AG04450 (cell line): ENCODE measurements at regions not wholly inside any gene's neighbourhood (a gene's known extent, or its start where the extent isn't known, plus 50 kb on each side); places are given as distances from the start of the nearest gene placed in this dataset.
A peak's percentile ranks its signal among the peaks of the same experiment; 100 is the strongest.

Source experiments
- CTCF ChIA-PET: fragments of 300-600, 350-600 bp; formaldehyde crosslinking; extraction: SDS; loops from one replicate; lab custom pipeline; 2022; ENCODE audit warnings: antibody characterized with exemption, inconsistent platforms; lab: Charles Lee
- POLR2A ChIA-PET: fragments of 350-600 bp; formaldehyde crosslinking; extraction: SDS; loops from one replicate; lab custom pipeline; 2021; ENCODE audit warnings: antibody characterized with exemption, inconsistent platforms; lab: Yijun Ruan, JAX
- DNase-seq: peaks from one replicate; pipeline ENCODE4 v3.0.0-alpha.2; 2011; ENCODE audit warnings: low read depth, low spot score
- H3K27ac ChIP-seq: one replicate; pipeline ENCODE4 v1.5.1; 2012; ENCODE audit warnings: low read depth, low read length, control low read depth
- H3K27me3 ChIP-seq: one replicate; pipeline ENCODE4 v1.6.0; 2012; ENCODE audit warnings: low read length; ENCODE audit not compliant: control insufficient read depth, insufficient read depth
- H3K4me3 ChIP-seq: 2 replicates; pipeline ENCODE4 v1.5.1; 2011; ENCODE audit warnings: mild to moderate bottlenecking, low read depth, low read length, control low read depth
- H3K9me3 ChIP-seq: 2 replicates; pipeline ENCODE4 v1.5.1; 2012; ENCODE audit warnings: low read length; ENCODE audit not compliant: control insufficient read depth, insufficient read depth
- TF ChIP-seq, protein P1 (sequence below): IDR thresholded peaks from 2 replicates; pipeline ENCODE4 v1.5.1; 2011; ENCODE audit warnings: low read depth, low read length, control low read depth, inconsistent platforms

DNA sequence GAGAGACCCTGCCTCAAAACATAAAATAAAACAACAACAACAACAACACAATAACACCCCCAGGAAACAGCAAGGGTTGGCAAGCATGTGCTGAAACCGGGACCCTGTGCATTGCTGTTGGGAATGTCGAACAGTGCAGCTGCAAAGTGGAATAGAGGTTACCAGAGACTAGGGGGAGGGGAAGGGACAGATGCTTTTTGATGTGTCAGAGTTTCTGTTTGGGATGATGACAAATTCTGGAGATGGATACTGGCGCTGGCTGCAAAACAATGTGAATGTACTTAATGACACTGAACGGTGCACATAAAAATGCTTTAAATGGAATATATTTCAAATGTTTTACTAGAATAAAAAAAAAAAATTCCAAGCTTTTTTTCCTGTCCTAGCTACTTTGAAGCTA lies 241.8 kb downstream of the TEX36 start:
- Histone ChIP-seq H3K27ac (no peak overlapping the region), H3K4me3 (no peak overlapping the region), H3K9me3 (no peaks in the 10 kb centered on the region), H3K27me3 (no peaks in the 10 kb centered on the region)
- ChIA-PET POLR2A (no interaction called here), CTCF (no interaction called here)
- peak; percentile 3 for DNase-seq
- TF ChIP-seq, protein P1, sequence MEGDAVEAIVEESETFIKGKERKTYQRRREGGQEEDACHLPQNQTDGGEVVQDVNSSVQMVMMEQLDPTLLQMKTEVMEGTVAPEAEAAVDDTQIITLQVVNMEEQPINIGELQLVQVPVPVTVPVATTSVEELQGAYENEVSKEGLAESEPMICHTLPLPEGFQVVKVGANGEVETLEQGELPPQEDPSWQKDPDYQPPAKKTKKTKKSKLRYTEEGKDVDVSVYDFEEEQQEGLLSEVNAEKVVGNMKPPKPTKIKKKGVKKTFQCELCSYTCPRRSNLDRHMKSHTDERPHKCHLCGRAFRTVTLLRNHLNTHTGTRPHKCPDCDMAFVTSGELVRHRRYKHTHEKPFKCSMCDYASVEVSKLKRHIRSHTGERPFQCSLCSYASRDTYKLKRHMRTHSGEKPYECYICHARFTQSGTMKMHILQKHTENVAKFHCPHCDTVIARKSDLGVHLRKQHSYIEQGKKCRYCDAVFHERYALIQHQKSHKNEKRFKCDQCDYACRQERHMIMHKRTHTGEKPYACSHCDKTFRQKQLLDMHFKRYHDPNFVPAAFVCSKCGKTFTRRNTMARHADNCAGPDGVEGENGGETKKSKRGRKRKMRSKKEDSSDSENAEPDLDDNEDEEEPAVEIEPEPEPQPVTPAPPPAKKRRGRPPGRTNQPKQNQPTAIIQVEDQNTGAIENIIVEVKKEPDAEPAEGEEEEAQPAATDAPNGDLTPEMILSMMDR, result no peak

DNA sequence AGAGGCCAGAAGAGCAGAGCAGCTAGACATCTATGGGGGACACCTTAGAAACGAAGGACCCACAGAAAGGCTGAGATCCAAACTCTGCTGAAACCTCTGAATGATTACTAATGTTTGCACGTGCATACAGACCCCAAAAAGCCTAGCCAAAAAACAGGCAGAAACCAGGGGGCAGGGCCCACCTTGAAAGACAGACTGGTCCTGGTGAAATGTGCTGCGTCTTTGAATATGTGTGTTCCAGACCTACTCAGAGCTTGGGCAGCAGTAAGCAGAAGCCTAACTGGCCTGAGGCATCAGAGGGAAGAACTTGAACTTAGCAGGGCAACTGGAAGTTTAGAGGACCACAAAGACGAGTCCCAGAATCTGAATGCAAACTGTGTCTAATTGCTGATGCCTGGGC lies 251.8 kb downstream of the TEX36 start:
- H3K27ac ChIP-seq, result no peak overlapping the region
- TF ChIP-seq, protein P1, result no peak
- H3K9me3 ChIP-seq, result no peaks in the 10 kb centered on the region
- ChIA-PET CTCF (no interaction called here), POLR2A (no interaction called here)
- no peak overlapping the region for H3K4me3 ChIP-seq
- peaks cover 3% of the 10 kb centered on the region for H3K27me3 ChIP-seq
- no peak for DNase-seq

DNA sequence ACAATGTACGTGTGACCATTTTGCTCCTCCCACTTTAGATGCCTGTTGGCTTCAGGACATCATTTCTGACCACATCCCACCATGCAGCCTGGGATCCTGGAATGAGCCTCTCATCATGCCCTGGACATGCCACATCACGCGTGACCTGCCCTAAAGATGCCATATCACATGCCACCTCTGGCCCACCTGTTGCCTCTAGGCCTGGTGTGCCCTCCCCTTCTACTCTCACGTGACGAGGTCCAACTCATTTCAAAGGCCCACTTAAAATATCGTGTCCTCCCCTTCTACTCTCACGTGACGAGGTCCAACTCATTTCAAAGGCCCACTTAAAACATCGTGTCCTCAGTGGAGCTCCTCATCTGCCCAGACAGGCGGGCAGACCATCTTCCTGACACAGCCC lies 254.9 kb downstream of the TEX36 start:
- ChIA-PET CTCF (interaction anchor here (0.6 kb wide), 1 partner anchor 272 kb away, joined by 3 read pairs; no protein-coding TSS in a partner anchor), POLR2A (no interaction called here)
- H3K27ac ChIP-seq, result no peak overlapping the region
- peaks cover 8% of the 10 kb centered on the region for H3K27me3 ChIP-seq
- TF ChIP-seq, protein P1, result no peak
- DNase-seq, result no peak
- no peaks in the 10 kb centered on the region for H3K9me3 ChIP-seq
- no peak overlapping the region for H3K4me3 ChIP-seq

DNA sequence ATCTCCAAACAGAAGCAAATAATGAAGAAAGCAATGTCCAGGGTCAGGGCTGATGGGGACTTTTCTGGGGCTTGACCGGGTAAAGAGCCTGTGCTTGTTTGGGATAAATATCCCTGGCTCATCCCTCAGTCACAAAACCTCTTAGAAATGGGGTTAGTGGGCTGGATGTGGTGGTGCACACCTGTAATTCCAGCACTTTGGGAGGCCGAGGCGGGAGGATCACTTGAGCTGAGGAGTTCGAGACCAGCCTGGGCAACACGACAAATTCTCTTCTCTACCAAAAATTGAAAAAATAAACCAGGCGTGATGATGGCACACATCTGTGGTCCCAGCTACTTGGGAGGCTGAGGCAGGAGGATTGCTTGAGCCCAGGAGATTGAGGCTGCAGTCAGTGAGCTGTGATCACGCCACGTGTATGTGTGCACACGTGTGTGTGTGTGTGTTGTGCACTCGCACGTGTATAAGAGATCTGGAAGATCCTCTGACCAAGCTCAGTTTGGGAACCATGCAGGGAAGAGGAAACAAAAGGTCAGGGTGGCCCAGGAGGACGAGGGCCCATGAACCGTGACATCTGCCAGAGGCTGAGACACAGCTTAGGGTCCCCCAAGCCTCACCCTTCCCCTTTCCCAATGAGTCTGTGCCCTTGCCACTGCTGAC lies 258.6 kb downstream of the TEX36 start:
- ChIA-PET CTCF (interaction anchor here (1.1 to 1.2 kb wide), 2 partner anchors 24 to 81 kb away, joined by 3 to 4 read pairs; no protein-coding TSS in a partner anchor), POLR2A (no interaction called here)
- TF ChIP-seq, protein P1, result no peak
- Histone ChIP-seq H3K27ac (no peak overlapping the region), H3K27me3 (peaks cover 11% of the 10 kb centered on the region), H3K9me3 (no peaks in the 10 kb centered on the region), H3K4me3 (no peak overlapping the region)
- no peak for DNase-seq

DNA sequence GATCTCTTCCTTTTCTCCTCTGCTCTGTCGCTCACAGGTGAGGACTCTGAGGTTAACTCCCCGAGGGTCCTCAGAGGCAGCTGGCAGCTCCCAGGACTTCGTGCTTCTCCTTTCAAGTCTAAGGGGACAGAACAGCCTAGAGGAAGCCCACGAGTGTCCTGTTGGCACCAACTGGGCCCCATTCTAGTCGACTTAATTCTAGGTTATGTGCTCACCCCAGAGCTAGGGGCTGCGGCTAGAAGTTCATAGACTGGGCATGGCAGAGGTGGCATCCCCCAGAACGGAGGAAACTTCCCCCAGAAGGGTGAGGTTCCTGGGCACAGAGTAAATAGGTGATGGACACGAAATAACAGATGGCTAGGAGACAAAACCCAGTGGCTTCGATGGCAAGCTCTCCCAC lies 259.4 kb downstream of the TEX36 start:
- H3K27ac ChIP-seq, result no peak overlapping the region
- no peak for DNase-seq
- ChIA-PET CTCF (interaction anchor here (1.1 to 1.2 kb wide), 2 partner anchors 25 to 80 kb away, joined by 3 to 4 read pairs; no protein-coding TSS in a partner anchor), POLR2A (no interaction called here)
- H3K9me3 ChIP-seq, result no peaks in the 10 kb centered on the region
- TF ChIP-seq, protein P1, result no peak
- H3K27me3 ChIP-seq, result peaks cover 11% of the 10 kb centered on the region
- H3K4me3 ChIP-seq, result no peak overlapping the region
